Neural progenitor cell (in vitro differentiated cells): ENCODE measurements at regions not wholly inside any gene's neighbourhood (a gene's known extent, or its start where the extent isn't known, plus 50 kb on each side); places are given as distances from the start of the nearest gene placed in this dataset.

Experiments
- EZH2 ChIP-seq: fragments of 200-600 bp; sonication (generic); IDR thresholded peaks from 2 replicates; pipeline ENCODE4 v1.6.1; 2017; ENCODE audit warnings: antibody characterized with exemption, mild to moderate bottlenecking, moderate library complexity
- TF ChIP-seq, protein P1 (sequence below): fragments of 200-600 bp; sonication (generic); IDR thresholded peaks from 2 replicates; pipeline ENCODE4 v1.5.1; 2017; ENCODE audit warnings: antibody characterized with exemption, mild to moderate bottlenecking

DNA sequence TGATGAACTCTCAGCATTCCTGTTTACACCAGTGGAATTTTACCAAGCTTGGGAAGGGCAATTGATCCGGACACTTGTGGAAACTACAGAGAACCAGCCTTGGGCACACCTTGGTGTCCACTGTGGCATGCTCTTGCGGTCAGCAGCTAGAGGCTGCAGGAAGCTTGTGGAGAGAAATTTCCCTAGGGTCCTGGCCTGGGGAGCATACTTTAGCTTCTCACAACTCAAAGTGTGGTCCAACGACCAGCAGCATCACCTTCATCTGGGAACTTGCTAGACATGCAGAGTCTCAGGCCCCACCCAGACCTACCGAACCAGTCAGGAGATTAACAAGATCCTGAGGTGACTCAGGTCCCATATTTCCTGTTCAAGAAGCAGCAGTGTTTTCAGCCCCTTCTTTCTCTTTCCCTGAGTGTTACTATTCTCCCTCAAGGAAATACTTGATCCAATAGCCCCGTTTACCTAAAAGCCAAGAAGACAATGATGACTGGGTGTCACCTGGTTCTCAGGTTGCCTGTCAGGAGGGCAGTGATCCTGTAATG lies 55.7 kb upstream of the KCNE2 start:
- TF ChIP-seq, protein P1, sequence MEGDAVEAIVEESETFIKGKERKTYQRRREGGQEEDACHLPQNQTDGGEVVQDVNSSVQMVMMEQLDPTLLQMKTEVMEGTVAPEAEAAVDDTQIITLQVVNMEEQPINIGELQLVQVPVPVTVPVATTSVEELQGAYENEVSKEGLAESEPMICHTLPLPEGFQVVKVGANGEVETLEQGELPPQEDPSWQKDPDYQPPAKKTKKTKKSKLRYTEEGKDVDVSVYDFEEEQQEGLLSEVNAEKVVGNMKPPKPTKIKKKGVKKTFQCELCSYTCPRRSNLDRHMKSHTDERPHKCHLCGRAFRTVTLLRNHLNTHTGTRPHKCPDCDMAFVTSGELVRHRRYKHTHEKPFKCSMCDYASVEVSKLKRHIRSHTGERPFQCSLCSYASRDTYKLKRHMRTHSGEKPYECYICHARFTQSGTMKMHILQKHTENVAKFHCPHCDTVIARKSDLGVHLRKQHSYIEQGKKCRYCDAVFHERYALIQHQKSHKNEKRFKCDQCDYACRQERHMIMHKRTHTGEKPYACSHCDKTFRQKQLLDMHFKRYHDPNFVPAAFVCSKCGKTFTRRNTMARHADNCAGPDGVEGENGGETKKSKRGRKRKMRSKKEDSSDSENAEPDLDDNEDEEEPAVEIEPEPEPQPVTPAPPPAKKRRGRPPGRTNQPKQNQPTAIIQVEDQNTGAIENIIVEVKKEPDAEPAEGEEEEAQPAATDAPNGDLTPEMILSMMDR: no peak
- no peak for TF ChIP-seq EZH2
